ENCODE measurements at regions not wholly inside any gene's neighbourhood (a gene's known extent, or its start where the extent isn't known, plus 50 kb on each side); places are given as distances from the start of the nearest gene placed in this dataset.

DNA sequence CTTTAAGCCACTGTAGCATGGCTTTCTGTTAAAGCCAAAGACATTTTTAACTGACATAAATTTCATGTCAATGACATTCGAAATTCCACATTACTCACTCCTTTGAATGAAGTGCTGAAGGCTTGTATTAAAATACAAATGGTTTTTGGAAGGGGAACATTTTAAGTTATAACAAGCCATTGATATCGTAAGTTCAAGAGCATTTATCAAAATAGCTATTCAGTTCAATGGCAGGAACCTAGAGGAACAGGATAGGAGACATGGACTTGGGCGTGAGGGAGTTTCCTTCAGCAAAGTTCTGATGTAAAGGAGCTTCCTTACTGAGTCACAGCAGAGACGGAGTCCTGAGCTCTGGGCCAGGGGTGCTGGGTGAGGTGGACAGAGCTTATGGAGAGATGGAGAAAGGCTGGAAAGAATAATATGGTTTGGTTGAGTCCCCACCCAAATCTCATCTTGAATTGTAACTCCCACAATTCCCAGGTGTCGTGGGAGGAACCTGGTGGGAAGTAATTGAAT lies 631.8 kb downstream of the BNC2 start:
- Histone ChIP-seq H3K9ac (ENCODE audit: low read length) (no peak overlapping the region), H3K4me1 (ENCODE audit: low read length) (no peaks in the 10 kb centered on the region), H3K9me3 (replicated peaks; ENCODE audit: insufficient read depth, low read length) (no peaks in the 10 kb centered on the region), H3K4me3 (ENCODE audit: low read length) (no peak overlapping the region), H4K20me1 (ENCODE audit: insufficient read depth, low read length) (no peaks in the 10 kb centered on the region), H3K9me2 (replicated peaks; ENCODE audit: insufficient read depth, low read length) (no peaks in the 10 kb centered on the region), H3F3A (ENCODE audit: insufficient read depth, low read length) (no peaks in the 10 kb centered on the region), H3K27me3 (replicated peaks; ENCODE audit: insufficient read depth, low read length) (no peaks in the 10 kb centered on the region), H3K4me2 (ENCODE audit: low read depth, low read length) (no peak overlapping the region), H3K27ac (ENCODE audit: low read length) (no peak overlapping the region), H3K36me3 (replicated peaks; ENCODE audit: insufficient read depth, low read length) (no peaks in the 10 kb centered on the region), H3K79me2 (ENCODE audit: low read length) (no peaks in the 10 kb centered on the region), H2AFZ (ENCODE audit: low read length) (no peak overlapping the region)
- TF ChIP-seq, protein P1, sequence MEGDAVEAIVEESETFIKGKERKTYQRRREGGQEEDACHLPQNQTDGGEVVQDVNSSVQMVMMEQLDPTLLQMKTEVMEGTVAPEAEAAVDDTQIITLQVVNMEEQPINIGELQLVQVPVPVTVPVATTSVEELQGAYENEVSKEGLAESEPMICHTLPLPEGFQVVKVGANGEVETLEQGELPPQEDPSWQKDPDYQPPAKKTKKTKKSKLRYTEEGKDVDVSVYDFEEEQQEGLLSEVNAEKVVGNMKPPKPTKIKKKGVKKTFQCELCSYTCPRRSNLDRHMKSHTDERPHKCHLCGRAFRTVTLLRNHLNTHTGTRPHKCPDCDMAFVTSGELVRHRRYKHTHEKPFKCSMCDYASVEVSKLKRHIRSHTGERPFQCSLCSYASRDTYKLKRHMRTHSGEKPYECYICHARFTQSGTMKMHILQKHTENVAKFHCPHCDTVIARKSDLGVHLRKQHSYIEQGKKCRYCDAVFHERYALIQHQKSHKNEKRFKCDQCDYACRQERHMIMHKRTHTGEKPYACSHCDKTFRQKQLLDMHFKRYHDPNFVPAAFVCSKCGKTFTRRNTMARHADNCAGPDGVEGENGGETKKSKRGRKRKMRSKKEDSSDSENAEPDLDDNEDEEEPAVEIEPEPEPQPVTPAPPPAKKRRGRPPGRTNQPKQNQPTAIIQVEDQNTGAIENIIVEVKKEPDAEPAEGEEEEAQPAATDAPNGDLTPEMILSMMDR (IDR thresholded peaks at IDR 0.05; ENCODE audit: low read length): no peak
- no peak for DNase-seq

DNA sequence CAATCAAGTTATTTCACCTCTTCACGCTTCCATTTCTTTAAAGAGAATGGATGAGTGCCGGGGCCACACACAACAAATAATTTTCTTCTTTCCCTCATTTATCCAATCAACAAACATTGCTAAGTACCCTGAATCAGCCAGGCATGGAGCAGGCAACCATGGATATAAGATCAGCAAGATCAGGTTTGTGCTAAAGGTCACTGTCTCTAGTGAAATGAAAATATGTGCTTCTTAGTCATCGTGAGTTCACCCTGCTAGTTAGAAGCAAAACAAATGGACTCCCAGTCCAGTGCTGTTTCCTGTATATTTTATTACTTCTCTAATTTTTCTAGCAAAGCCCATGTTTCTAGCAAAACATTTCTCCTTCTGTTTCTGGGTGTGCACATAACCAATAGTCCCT lies 629.2 kb downstream of the BNC2 start:
- H4K20me1 ChIP-seq (ENCODE audit: insufficient read depth, low read length): no peaks in the 10 kb centered on the region
- H3K9ac ChIP-seq (ENCODE audit: low read length): no peak overlapping the region
- H3K9me2 ChIP-seq (replicated peaks; ENCODE audit: insufficient read depth, low read length): no peaks in the 10 kb centered on the region
- no peak for TF ChIP-seq EZH2 (optimal IDR thresholded peaks at IDR 0.05; ENCODE audit: low read depth, low read length)
- TF ChIP-seq, protein P1 (IDR thresholded peaks at IDR 0.05; ENCODE audit: low read length): no peak
- TF ChIP-seq EZH2phosphoT487 (IDR thresholded peaks at IDR 0.05; ENCODE audit: low read length): no peak
- H3K36me3 ChIP-seq (replicated peaks; ENCODE audit: insufficient read depth, low read length): no peaks in the 10 kb centered on the region
- no peak overlapping the region for H3K4me3 ChIP-seq (ENCODE audit: low read length)
- DNase-seq: no peak
- H3K27ac ChIP-seq (ENCODE audit: low read length): no peak overlapping the region
- H3K27me3 ChIP-seq (replicated peaks; ENCODE audit: insufficient read depth, low read length): no peaks in the 10 kb centered on the region
- H3K4me1 ChIP-seq (ENCODE audit: low read length): no peaks in the 10 kb centered on the region
- no peak overlapping the region for H2AFZ ChIP-seq (ENCODE audit: low read length)
- H3K9me3 ChIP-seq (replicated peaks; ENCODE audit: insufficient read depth, low read length): no peaks in the 10 kb centered on the region
- no peaks in the 10 kb centered on the region for H3K79me2 ChIP-seq (ENCODE audit: low read length)
- no peak overlapping the region for H3K4me2 ChIP-seq (ENCODE audit: low read depth, low read length)
- H3F3A ChIP-seq (ENCODE audit: insufficient read depth, low read length): no peaks in the 10 kb centered on the region

DNA sequence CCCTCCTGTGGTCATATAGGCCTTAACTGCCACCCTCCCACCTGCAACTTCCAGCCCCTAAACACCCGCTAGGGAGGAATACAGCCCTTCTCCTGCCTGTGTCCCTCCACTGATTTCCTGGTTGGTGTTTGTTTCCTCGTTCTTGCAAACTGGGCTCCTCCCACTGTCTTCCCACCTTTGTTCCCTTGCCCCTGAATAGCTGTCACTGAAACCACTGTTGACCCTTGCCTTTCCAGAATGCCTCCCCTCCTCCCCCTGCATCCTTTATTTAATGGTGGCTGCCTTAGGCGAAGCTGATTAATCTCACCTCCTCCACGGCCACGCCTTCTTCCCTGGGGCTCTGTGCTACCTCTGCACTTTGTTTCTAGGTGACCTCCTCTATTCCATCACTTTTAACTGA lies 626.7 kb downstream of the BNC2 start:
- H3K4me3 ChIP-seq (ENCODE audit: low read length): no peak overlapping the region
- H3K9ac ChIP-seq (ENCODE audit: low read length): no peak overlapping the region
- H3K36me3 ChIP-seq (replicated peaks; ENCODE audit: insufficient read depth, low read length): no peaks in the 10 kb centered on the region
- no peak overlapping the region for H3K27ac ChIP-seq (ENCODE audit: low read length)
- no peaks in the 10 kb centered on the region for H3F3A ChIP-seq (ENCODE audit: insufficient read depth, low read length)
- H3K9me2 ChIP-seq (replicated peaks; ENCODE audit: insufficient read depth, low read length): no peaks in the 10 kb centered on the region
- H3K4me1 ChIP-seq (ENCODE audit: low read length): no peaks in the 10 kb centered on the region
- TF ChIP-seq EZH2 (optimal IDR thresholded peaks at IDR 0.05; ENCODE audit: low read depth, low read length): no peak
- no peak overlapping the region for H2AFZ ChIP-seq (ENCODE audit: low read length)
- H3K4me2 ChIP-seq (ENCODE audit: low read depth, low read length): no peak overlapping the region
- no peaks in the 10 kb centered on the region for H3K27me3 ChIP-seq (replicated peaks; ENCODE audit: insufficient read depth, low read length)
- H4K20me1 ChIP-seq (ENCODE audit: insufficient read depth, low read length): no peaks in the 10 kb centered on the region
- no peak for DNase-seq
- H3K9me3 ChIP-seq (replicated peaks; ENCODE audit: insufficient read depth, low read length): no peaks in the 10 kb centered on the region
- H3K79me2 ChIP-seq (ENCODE audit: low read length): no peaks in the 10 kb centered on the region

DNA sequence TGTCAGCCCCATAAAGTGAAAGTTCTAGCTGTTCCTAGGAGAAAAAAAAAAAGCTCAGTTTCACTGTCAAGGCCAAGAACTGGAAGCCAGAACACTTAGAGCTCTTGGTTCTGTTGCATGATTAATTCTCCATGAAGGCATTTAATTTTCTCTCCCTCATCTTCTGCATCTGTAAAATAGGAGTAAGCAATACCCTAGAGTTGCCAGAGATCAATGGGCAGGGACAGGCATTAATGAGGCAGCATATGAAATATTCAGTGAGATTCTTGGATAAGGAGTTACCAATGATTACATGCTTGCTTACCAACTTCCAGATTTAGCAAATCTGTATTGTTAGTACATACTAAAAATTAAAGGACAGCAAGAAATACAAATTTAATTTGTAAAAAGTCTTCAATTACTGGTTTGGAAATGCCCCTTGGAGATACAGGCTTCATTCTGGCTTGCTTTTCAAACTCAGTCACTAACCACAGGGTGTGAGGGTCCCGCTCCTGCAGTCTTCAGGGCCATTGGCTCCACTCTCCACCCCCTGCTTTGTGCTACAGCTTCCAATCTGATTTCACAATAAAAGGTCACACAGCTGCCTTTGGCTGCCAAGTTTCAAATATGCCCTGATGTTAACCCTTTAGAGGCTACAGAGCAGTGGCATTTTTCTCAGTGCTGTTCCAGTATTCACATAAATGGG lies 624.6 kb downstream of the BNC2 start:
- Histone ChIP-seq H3K36me3 (replicated peaks; ENCODE audit: insufficient read depth, low read length) (no peaks in the 10 kb centered on the region), H3K9ac (ENCODE audit: low read length) (no peak overlapping the region), H3K9me3 (replicated peaks; ENCODE audit: insufficient read depth, low read length) (no peaks in the 10 kb centered on the region), H3K27me3 (replicated peaks; ENCODE audit: insufficient read depth, low read length) (no peaks in the 10 kb centered on the region), H3K9me2 (replicated peaks; ENCODE audit: insufficient read depth, low read length) (no peaks in the 10 kb centered on the region), H3F3A (ENCODE audit: insufficient read depth, low read length) (no peaks in the 10 kb centered on the region), H3K79me2 (ENCODE audit: low read length) (no peaks in the 10 kb centered on the region), H2AFZ (ENCODE audit: low read length) (no peak overlapping the region), H4K20me1 (ENCODE audit: insufficient read depth, low read length) (no peaks in the 10 kb centered on the region), H3K4me2 (ENCODE audit: low read depth, low read length) (no peak overlapping the region), H3K27ac (ENCODE audit: low read length) (no peak overlapping the region), H3K4me1 (ENCODE audit: low read length) (no peaks in the 10 kb centered on the region), H3K4me3 (ENCODE audit: low read length) (no peak overlapping the region)
- TF ChIP-seq EZH2phosphoT487 (IDR thresholded peaks at IDR 0.05; ENCODE audit: low read length): no peak
- TF ChIP-seq EZH2 (optimal IDR thresholded peaks at IDR 0.05; ENCODE audit: low read depth, low read length): no peak
- TF ChIP-seq, protein P1 (IDR thresholded peaks at IDR 0.05; ENCODE audit: low read length): no peak
- no peak for DNase-seq

All from MM.1S (cell line).